ENCODE measurements at regions not wholly inside any gene's neighbourhood (a gene's known extent, or its start where the extent isn't known, plus 50 kb on each side); places are given as distances from the start of the nearest gene placed in this dataset.
A peak's percentile ranks its signal among the peaks of the same experiment; 100 is the strongest.

- DNase-seq, result no peak
Measured at GRCh38 chr18:46388286-46388685, 268.7 kb downstream of the LOXHD1 start.

GRCh38 chr18:46392576-46392975 lies 264.4 kb downstream of the LOXHD1 start:
- no peak for DNase-seq

GRCh38 chr18:46393230-46393629 lies 263.8 kb downstream of the LOXHD1 start:
- DNase-seq, result no peak

- no peak for DNase-seq
Measured at GRCh38 chr18:46393961-46394360, 263.1 kb downstream of the LOXHD1 start.

- DNase-seq, result no peak
Measured at GRCh38 chr18:46395795-46396194, 261.2 kb downstream of the LOXHD1 start.

- DNase-seq, result no peak
Measured at GRCh38 chr18:46397174-46397573, 259.8 kb downstream of the LOXHD1 start.

- peak; percentile 27 for DNase-seq
Measured at GRCh38 chr18:46398005-46398404, 259.0 kb downstream of the LOXHD1 start.

GRCh38 chr18:46398625-46399024 lies 258.4 kb downstream of the LOXHD1 start:
- DNase-seq, result no peak

GRCh38 chr18:46399303-46399702 lies 257.7 kb downstream of the LOXHD1 start:
- DNase-seq, result no peak

GRCh38 chr18:46400449-46400848 lies 256.6 kb downstream of the LOXHD1 start:
- no peak for DNase-seq

- no peak for DNase-seq
Measured at GRCh38 chr18:46401486-46402070, 255.4 kb downstream of the LOXHD1 start.

- DNase-seq, result no peak
Measured at GRCh38 chr18:46402396-46402795, 254.6 kb downstream of the LOXHD1 start.

GRCh38 chr18:46402945-46403344 lies 254.1 kb downstream of the LOXHD1 start:
- no peak for DNase-seq

- no peak for DNase-seq
Measured at GRCh38 chr18:46405832-46406538, 251.0 kb downstream of the LOXHD1 start.

GRCh38 chr18:46406539-46406932 lies 250.5 kb downstream of the LOXHD1 start:
- no peak for DNase-seq

- no peak for DNase-seq
Measured at GRCh38 chr18:46407486-46408166, 249.4 kb downstream of the LOXHD1 start.

GRCh38 chr18:46408334-46408987 lies 248.6 kb downstream of the LOXHD1 start:
- no peak for DNase-seq

- DNase-seq, result no peak
Measured at GRCh38 chr18:46411191-46411828, 245.7 kb downstream of the LOXHD1 start.

- DNase-seq, result no peak
Measured at GRCh38 chr18:46411867-46412690, 244.9 kb downstream of the LOXHD1 start.

GRCh38 chr18:46412916-46413315 lies 244.1 kb downstream of the LOXHD1 start:
- DNase-seq, result no peak

- no peak for DNase-seq
Measured at GRCh38 chr18:46413684-46414083, 243.3 kb downstream of the LOXHD1 start.

- DNase-seq, result no peak
Measured at GRCh38 chr18:46414863-46415262, 242.2 kb downstream of the LOXHD1 start.

All from CD4-positive, alpha-beta T cell treated with Interleukin-15 for 1 hour (primary cell).